ENCODE measurements at regions not wholly inside any gene's neighbourhood (a gene's known extent, or its start where the extent isn't known, plus 50 kb on each side); places are given as distances from the start of the nearest gene placed in this dataset.

- no peak for TF ChIP-seq ZNF274 (IDR thresholded peaks at IDR 0.05; ENCODE audit: low read depth, low read length)
- TF ChIP-seq YY1 (IDR thresholded peaks at IDR 0.05; ENCODE audit: insufficient read depth, insufficient read length), result no peak
Measured at GRCh38 chr11:80838153-80838552, 1397.3 kb upstream of the TENM4 start.
